Activated CD4-positive, alpha-beta T cell treated with anti-CD3 and anti-CD28 coated beads, Interleukin-2, amount 10 ng/mL, durations not matched to agents 24 days and 14 days (primary cell): ENCODE measurements at regions not wholly inside any gene's neighbourhood (a gene's known extent, or its start where the extent isn't known, plus 50 kb on each side); places are given as distances from the start of the nearest gene placed in this dataset.

Experiments
- DNase-seq: peaks from one replicate; pipeline ENCODE4 v3.0.0; 2022
- H3K27ac Mint-ChIP-seq: one replicate; pipeline ENCODE4 v1.8.0; 2022; ENCODE audit warnings: mild to moderate bottlenecking, mixed read lengths
- H3K27me3 Mint-ChIP-seq: one replicate; pipeline ENCODE4 v1.8.0; 2022; ENCODE audit warnings: mixed read lengths
- H3K36me3 Mint-ChIP-seq: one replicate; pipeline ENCODE4 v1.8.0; 2022; ENCODE audit warnings: low read depth, mild to moderate bottlenecking, mixed read lengths
- H3K4me1 Mint-ChIP-seq: one replicate; pipeline ENCODE4 v1.8.0; 2021; ENCODE audit warnings: mixed read lengths
- H3K4me3 Mint-ChIP-seq: one replicate; pipeline ENCODE4 v1.8.0; 2022; ENCODE audit warnings: mild to moderate bottlenecking, moderate library complexity, mixed read lengths
- H3K9me3 Mint-ChIP-seq: one replicate; pipeline ENCODE4 v1.8.0; 2021; ENCODE audit warnings: mixed read lengths
- intact Hi-C: fragments of 100-400 bp; cut with micrococcal nuclease; formaldehyde crosslinking; loops from one replicate; pipeline ENCODE4 v1.15.1; 2023

- no peak for DNase-seq
- Mint-ChIP-seq H3K27me3 (no peaks in the 10 kb centered on the region), H3K27ac (no peak overlapping the region), H3K4me3 (no peak overlapping the region), H3K36me3 (no peaks in the 10 kb centered on the region), H3K4me1 (no peaks in the 10 kb centered on the region), H3K9me3 (peaks cover 13% of the 10 kb centered on the region)
- intact Hi-C loops, result no loop called here
Measured at GRCh38 chr14:28483506-28483905, 283.1 kb upstream of the FOXG1 start.

GRCh38 chr14:28488684-28489083 is 277.9 kb upstream of the FOXG1 start:
- Mint-ChIP-seq H3K36me3 (no peaks in the 10 kb centered on the region), H3K9me3 (peaks cover 10% of the 10 kb centered on the region), H3K27ac (no peak overlapping the region), H3K4me1 (no peaks in the 10 kb centered on the region), H3K27me3 (no peaks in the 10 kb centered on the region), H3K4me3 (no peak overlapping the region)
- DNase-seq, result no peak
- intact Hi-C loops, result no loop called here

GRCh38 chr14:28493516-28493915 is 273.1 kb upstream of the FOXG1 start:
- Mint-ChIP-seq H3K27ac (no peak overlapping the region), H3K4me1 (no peaks in the 10 kb centered on the region), H3K36me3 (no peaks in the 10 kb centered on the region), H3K9me3 (peaks cover 4% of the 10 kb centered on the region), H3K4me3 (no peak overlapping the region), H3K27me3 (no peaks in the 10 kb centered on the region)
- intact Hi-C loops, result no loop called here
- DNase-seq, result no peak

- Mint-ChIP-seq H3K27me3 (no peaks in the 10 kb centered on the region), H3K36me3 (no peaks in the 10 kb centered on the region), H3K27ac (no peak overlapping the region), H3K4me3 (no peak overlapping the region), H3K9me3 (peaks cover 4% of the 10 kb centered on the region), H3K4me1 (no peaks in the 10 kb centered on the region)
- no peak for DNase-seq
- intact Hi-C loops, result no loop called here
Measured at GRCh38 chr14:28494196-28494595, 272.4 kb upstream of the FOXG1 start.

- intact Hi-C loops, result no loop called here
- no peak overlapping the region for H3K27ac Mint-ChIP-seq
- no peaks in the 10 kb centered on the region for H3K4me1 Mint-ChIP-seq
- H3K4me3 Mint-ChIP-seq, result no peak overlapping the region
- H3K9me3 Mint-ChIP-seq, result no peaks in the 10 kb centered on the region
- no peaks in the 10 kb centered on the region for H3K27me3 Mint-ChIP-seq
- no peaks in the 10 kb centered on the region for H3K36me3 Mint-ChIP-seq
- no peak for DNase-seq
Measured at GRCh38 chr14:28496364-28496763, 270.2 kb upstream of the FOXG1 start.

- no peak for DNase-seq
- Mint-ChIP-seq H3K4me1 (no peaks in the 10 kb centered on the region), H3K27ac (no peak overlapping the region), H3K27me3 (no peaks in the 10 kb centered on the region), H3K36me3 (no peaks in the 10 kb centered on the region), H3K4me3 (no peak overlapping the region), H3K9me3 (peaks cover 4% of the 10 kb centered on the region)
- intact Hi-C loops, result no loop called here
Measured at GRCh38 chr14:28502517-28502916, 264.1 kb upstream of the FOXG1 start.

- Mint-ChIP-seq H3K4me3 (no peak overlapping the region), H3K9me3 (peaks cover 11% of the 10 kb centered on the region), H3K27me3 (no peaks in the 10 kb centered on the region), H3K4me1 (no peaks in the 10 kb centered on the region), H3K27ac (no peak overlapping the region), H3K36me3 (no peaks in the 10 kb centered on the region)
- no peak for DNase-seq
- intact Hi-C loops, result no loop called here
Measured at GRCh38 chr14:28515571-28515970, 251.0 kb upstream of the FOXG1 start.

- Mint-ChIP-seq H3K4me3 (no peak overlapping the region), H3K27ac (no peak overlapping the region), H3K9me3 (peaks cover 19% of the 10 kb centered on the region), H3K4me1 (no peaks in the 10 kb centered on the region), H3K27me3 (no peaks in the 10 kb centered on the region), H3K36me3 (no peaks in the 10 kb centered on the region)
- DNase-seq, result no peak
- intact Hi-C loops, result no loop called here
Measured at GRCh38 chr14:28536889-28537288, 229.7 kb upstream of the FOXG1 start.

GRCh38 chr14:28542040-28542439 is 224.5 kb upstream of the FOXG1 start:
- no peaks in the 10 kb centered on the region for H3K4me1 Mint-ChIP-seq
- H3K9me3 Mint-ChIP-seq, result peaks cover 19% of the 10 kb centered on the region
- intact Hi-C loops, result no loop called here
- no peaks in the 10 kb centered on the region for H3K36me3 Mint-ChIP-seq
- DNase-seq, result no peak
- H3K4me3 Mint-ChIP-seq, result no peak overlapping the region
- H3K27me3 Mint-ChIP-seq, result no peaks in the 10 kb centered on the region
- H3K27ac Mint-ChIP-seq, result no peak overlapping the region

GRCh38 chr14:28565345-28565744 is 201.2 kb upstream of the FOXG1 start:
- Mint-ChIP-seq H3K27ac (no peak overlapping the region), H3K9me3 (no peaks in the 10 kb centered on the region), H3K36me3 (no peaks in the 10 kb centered on the region), H3K27me3 (no peaks in the 10 kb centered on the region), H3K4me3 (no peak overlapping the region), H3K4me1 (no peaks in the 10 kb centered on the region)
- intact Hi-C loops, result no loop called here
- no peak for DNase-seq

- Mint-ChIP-seq H3K9me3 (peaks cover 5% of the 10 kb centered on the region), H3K4me3 (no peak overlapping the region), H3K27me3 (no peaks in the 10 kb centered on the region), H3K27ac (no peak overlapping the region), H3K36me3 (no peaks in the 10 kb centered on the region), H3K4me1 (no peaks in the 10 kb centered on the region)
- DNase-seq, result no peak
- intact Hi-C loops, result no loop called here
Measured at GRCh38 chr14:28570391-28570790, 196.2 kb upstream of the FOXG1 start.

- H3K27ac Mint-ChIP-seq, result no peak overlapping the region
- H3K4me3 Mint-ChIP-seq, result no peak overlapping the region
- H3K27me3 Mint-ChIP-seq, result no peaks in the 10 kb centered on the region
- no peaks in the 10 kb centered on the region for H3K4me1 Mint-ChIP-seq
- DNase-seq, result no peak
- intact Hi-C loops, result no loop called here
- H3K9me3 Mint-ChIP-seq, result peaks cover 5% of the 10 kb centered on the region
- H3K36me3 Mint-ChIP-seq, result no peaks in the 10 kb centered on the region
Measured at GRCh38 chr14:28571636-28572035, 195.0 kb upstream of the FOXG1 start.

GRCh38 chr14:28576523-28576922 is 190.1 kb upstream of the FOXG1 start:
- Mint-ChIP-seq H3K4me1 (no peaks in the 10 kb centered on the region), H3K9me3 (peaks cover 10% of the 10 kb centered on the region), H3K4me3 (no peak overlapping the region), H3K27ac (no peak overlapping the region), H3K27me3 (no peaks in the 10 kb centered on the region), H3K36me3 (no peaks in the 10 kb centered on the region)
- intact Hi-C loops, result no loop called here
- DNase-seq, result no peak

- Mint-ChIP-seq H3K4me3 (no peak overlapping the region), H3K27ac (no peak overlapping the region), H3K4me1 (no peaks in the 10 kb centered on the region), H3K27me3 (no peaks in the 10 kb centered on the region), H3K36me3 (no peaks in the 10 kb centered on the region), H3K9me3 (peaks cover 10% of the 10 kb centered on the region)
- intact Hi-C loops, result no loop called here
- DNase-seq, result no peak
Measured at GRCh38 chr14:28577187-28577586, 189.4 kb upstream of the FOXG1 start.

GRCh38 chr14:28577711-28578131 is 188.9 kb upstream of the FOXG1 start:
- Mint-ChIP-seq H3K27ac (no peak overlapping the region), H3K4me1 (no peaks in the 10 kb centered on the region), H3K27me3 (no peaks in the 10 kb centered on the region), H3K9me3 (peaks cover 10% of the 10 kb centered on the region), H3K36me3 (no peaks in the 10 kb centered on the region), H3K4me3 (no peak overlapping the region)
- no peak for DNase-seq
- intact Hi-C loops, result no loop called here
